HFFc6 (cell line): ENCODE measurements at regions not wholly inside any gene's neighbourhood (a gene's known extent, or its start where the extent isn't known, plus 50 kb on each side); places are given as distances from the start of the nearest gene placed in this dataset.

Source experiments
- DNase-seq: peaks from one replicate; pipeline ENCODE4 v3.0.0-alpha.2; 2018
- H3K27ac Mint-ChIP-seq: 2 replicates; pipeline ENCODE4 v1.8.0; 2020; ENCODE audit warnings: mild to moderate bottlenecking, mixed read lengths
- H3K27me3 Mint-ChIP-seq: 2 replicates; pipeline ENCODE4 v1.8.0; 2021; ENCODE audit warnings: mild to moderate bottlenecking, moderate library complexity, mixed read lengths; ENCODE audit not compliant: insufficient read depth
- H3K36me3 Mint-ChIP-seq: 2 replicates; pipeline ENCODE4 v1.8.0; 2021; ENCODE audit warnings: low read depth, mixed read lengths
- H3K4me1 Mint-ChIP-seq: 2 replicates; pipeline ENCODE4 v1.8.0; 2020; ENCODE audit warnings: low read depth, mixed read lengths
- H3K4me3 Mint-ChIP-seq: 2 replicates; pipeline ENCODE4 v1.8.0; 2020; ENCODE audit warnings: mild to moderate bottlenecking, moderate library complexity, mixed read lengths
- H3K9me3 Mint-ChIP-seq: 2 replicates; pipeline ENCODE4 v1.8.0; 2020; ENCODE audit warnings: mild to moderate bottlenecking, mixed read lengths
- CTCF ChIP-seq: fragments of 200-600 bp; sonication (generic); IDR thresholded peaks from 2 replicates; pipeline ENCODE4 v1.5.0; 2021; ENCODE audit warnings: antibody characterized with exemption, mild to moderate bottlenecking

GRCh38 chr3:27907148-27907547 lies 185.0 kb upstream of the EOMES start:
- Mint-ChIP-seq H3K27ac (no peak overlapping the region), H3K4me1 (no peaks in the 10 kb centered on the region), H3K36me3 (no peaks in the 10 kb centered on the region), H3K27me3 (no peaks in the 10 kb centered on the region; the same call in 1 of the 2 replicates), H3K4me3 (no peak overlapping the region), H3K9me3 (no peaks in the 10 kb centered on the region)
- DNase-seq, result no peak
- no peak for TF ChIP-seq CTCF

GRCh38 chr3:27907929-27908328 lies 185.8 kb upstream of the EOMES start:
- no peak for TF ChIP-seq CTCF
- Mint-ChIP-seq H3K4me1 (no peaks in the 10 kb centered on the region), H3K27ac (no peak overlapping the region), H3K36me3 (no peaks in the 10 kb centered on the region), H3K27me3 (no peaks in the 10 kb centered on the region; the same call in 1 of the 2 replicates), H3K4me3 (no peak overlapping the region), H3K9me3 (no peaks in the 10 kb centered on the region)
- no peak for DNase-seq

- TF ChIP-seq CTCF, result no peak
- Mint-ChIP-seq H3K36me3 (no peaks in the 10 kb centered on the region), H3K27me3 (no peaks in the 10 kb centered on the region; the same call in none of the 2 replicates), H3K9me3 (no peaks in the 10 kb centered on the region), H3K27ac (no peak overlapping the region), H3K4me3 (no peak overlapping the region), H3K4me1 (no peaks in the 10 kb centered on the region)
- DNase-seq, result no peak
These were observed 188.3 kb upstream of the EOMES start for GRCh38 chr3:27910456-27910855.

GRCh38 chr3:27914199-27914598 lies 192.1 kb upstream of the EOMES start:
- no peak; the same call in 1 of the 2 replicates for TF ChIP-seq CTCF
- Mint-ChIP-seq H3K36me3 (no peaks in the 10 kb centered on the region), H3K27ac (no peak overlapping the region), H3K9me3 (no peaks in the 10 kb centered on the region), H3K4me3 (no peak overlapping the region), H3K4me1 (no peaks in the 10 kb centered on the region), H3K27me3 (no peaks in the 10 kb centered on the region; the same call in none of the 2 replicates)
- DNase-seq, result no peak

DNA sequence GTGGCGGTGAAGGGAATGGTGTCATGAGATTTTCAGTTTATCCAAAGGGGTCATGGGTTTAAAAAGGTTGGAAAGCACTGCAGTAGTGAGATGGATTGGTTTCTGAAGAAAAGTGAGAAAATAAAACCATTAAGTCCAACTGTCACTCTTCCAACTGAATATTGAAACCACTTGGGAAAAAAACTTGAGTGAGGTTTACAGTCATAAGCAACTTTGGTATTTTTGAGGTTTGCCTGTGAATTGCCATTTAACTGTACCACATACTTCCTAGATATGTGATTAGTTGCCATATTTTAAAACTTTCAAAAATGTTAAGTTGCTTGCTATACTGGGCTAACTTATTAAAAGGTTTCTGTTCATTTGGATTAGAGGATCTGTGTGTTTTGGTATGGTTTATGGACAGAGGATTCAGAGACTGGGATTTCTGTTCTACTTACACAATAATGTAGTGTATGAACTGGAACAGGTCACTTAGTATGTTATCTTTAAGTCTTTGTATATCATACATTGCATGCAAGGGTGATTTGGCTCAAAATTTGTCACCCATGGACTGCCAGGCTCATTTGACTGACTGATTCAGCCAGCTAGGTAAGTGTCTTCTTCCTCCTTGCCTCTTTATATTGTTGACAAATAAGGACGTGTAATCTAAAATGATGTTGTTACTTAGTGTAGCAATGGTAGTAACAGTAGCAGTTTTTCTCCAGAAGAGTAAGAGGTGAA lies 201.4 kb upstream of the EOMES start:
- no peak for TF ChIP-seq CTCF
- Mint-ChIP-seq H3K9me3 (no peaks in the 10 kb centered on the region), H3K4me3 (no peak overlapping the region), H3K36me3 (no peaks in the 10 kb centered on the region), H3K4me1 (no peaks in the 10 kb centered on the region), H3K27ac (no peak overlapping the region), H3K27me3 (peaks cover 3% of the 10 kb centered on the region; the same call in 1 of the 2 replicates)
- no peak for DNase-seq
